HG03469 (cell line): ENCODE measurements at regions not wholly inside any gene's neighbourhood (a gene's known extent, or its start where the extent isn't known, plus 50 kb on each side); places are given as distances from the start of the nearest gene placed in this dataset.

Source experiments
- ATAC-seq: cut with Tn5 transposase; IDR thresholded peaks from one replicate; pipeline ENCODE4 v1.9.1; 2021; ENCODE audit warnings: mild to moderate bottlenecking, moderate library complexity, moderate number of reproducible peaks; ENCODE audit not compliant: unreplicated experiment

GRCh38 chr10:28481968-28482367 lies 51.0 kb upstream of the WAC start:
- ATAC-seq = no peak
